ENCODE measurements at regions not wholly inside any gene's neighbourhood (a gene's known extent, or its start where the extent isn't known, plus 50 kb on each side); places are given as distances from the start of the nearest gene placed in this dataset.
A peak's percentile ranks its signal among the peaks of the same experiment; 100 is the strongest.

- no peak overlapping the region for H3K4ac ChIP-seq (ENCODE audit: low read length)
- H3K36me3 ChIP-seq (replicated peaks in 1 of 2; ENCODE audit: control insufficient read depth in 2 of 2, insufficient read depth in 2 of 2, low read length in 2 of 2), result peaks cover 0 to 12% of the 10 kb centered on the region in 2 donors
- no peak overlapping the region for H2BK12ac ChIP-seq (ENCODE audit: low read length)
- H4K91ac ChIP-seq (ENCODE audit: low read depth, low read length, poor library complexity), result no peak overlapping the region
- peak overlapping the region; percentile 92 for H3K27ac ChIP-seq (replicated peaks; ENCODE audit: low read length)
- no peak overlapping the region for H2AK5ac ChIP-seq (ENCODE audit: low read depth, low read length)
- no peak overlapping the region for H3K23ac ChIP-seq (ENCODE audit: low read depth, low read length, poor library complexity)
- no peak overlapping the region for H2BK5ac ChIP-seq (ENCODE audit: low read length)
- H2AFZ ChIP-seq (ENCODE audit: low read length), result peak overlapping the region; percentile 89
- peak overlapping the region; percentile 99 for H3K4me2 ChIP-seq (ENCODE audit: insufficient read depth, low read length, poor library complexity, severe bottlenecking)
- H3K27me3 ChIP-seq (ENCODE audit: control insufficient read depth in 3 of 3, insufficient read depth in 3 of 3, low read depth in 1 of 3, low read length in 3 of 3), result peaks cover 0 to 12% (median 0%) of the 10 kb centered on the region in 3 experiments
- H3K4me3 ChIP-seq (ENCODE audit: low read length in 2 of 2), result peak overlapping the region; percentile 71 to 89
- WGBS, 2 donors (ENCODE audit: extremely low coverage in 2 of 2, insufficient read length in 2 of 2, insufficient replicate concordance in 1 of 2), result no CpG with 5 or more reads among the region's 79 CpGs
- H2BK15ac ChIP-seq (ENCODE audit: low read length), result peak overlapping the region; percentile 77
- H3K9me3 ChIP-seq (replicated peaks in 1 of 2; ENCODE audit: control insufficient read depth in 2 of 2, insufficient read depth in 1 of 2, low read depth in 1 of 2, low read length in 2 of 2), result peaks cover 0 to 15% of the 10 kb centered on the region in 2 donors
- H4K8ac ChIP-seq (ENCODE audit: low read depth, low read length), result no peak overlapping the region
- no peak overlapping the region for H2BK120ac ChIP-seq (ENCODE audit: low read depth, low read length)
- H3K14ac ChIP-seq (ENCODE audit: low read length), result no peak overlapping the region
- peak; percentile 78 for DNase-seq (ENCODE audit: low spot score)
- H3K79me1 ChIP-seq (ENCODE audit: low read depth, low read length), result no peaks in the 10 kb centered on the region
- peaks cover 6 to 12% of the 10 kb centered on the region in 2 donors for H3K4me1 ChIP-seq (ENCODE audit: control insufficient read depth in 2 of 2, insufficient read depth in 1 of 2, low read depth in 1 of 2, low read length in 2 of 2)
- peak overlapping the region; percentile 97 for H3K18ac ChIP-seq (ENCODE audit: low read length)
- peak overlapping the region; percentile 92 for H3K9ac ChIP-seq (ENCODE audit: low read depth, low read length, poor library complexity)
These were observed 99.2 kb upstream of the TENM3 start for GRCh38 chr4:182143822-182144625.

GRCh38 chr4:182144626-182145333, 98.4 kb upstream of the TENM3 start:
- Histone ChIP-seq H2BK120ac (ENCODE audit: low read depth, low read length) (no peak overlapping the region), H3K4me2 (ENCODE audit: insufficient read depth, low read length, poor library complexity, severe bottlenecking) (peak overlapping the region; percentile 57), H3K18ac (ENCODE audit: low read length) (peak overlapping the region; percentile 95), H3K9me3 (replicated peaks in 1 of 2; ENCODE audit: control insufficient read depth in 2 of 2, insufficient read depth in 1 of 2, low read depth in 1 of 2, low read length in 2 of 2) (peaks cover 0 to 15% of the 10 kb centered on the region in 2 donors), H2BK15ac (ENCODE audit: low read length) (peak overlapping the region; percentile 51), H3K4me1 (ENCODE audit: control insufficient read depth in 2 of 2, insufficient read depth in 1 of 2, low read depth in 1 of 2, low read length in 2 of 2) (peaks cover 6 to 12% of the 10 kb centered on the region in 2 donors), H3K36me3 (replicated peaks in 1 of 2; ENCODE audit: control insufficient read depth in 2 of 2, insufficient read depth in 2 of 2, low read length in 2 of 2) (peaks cover 0 to 12% of the 10 kb centered on the region in 2 donors), H3K4ac (ENCODE audit: low read length) (no peak overlapping the region), H3K79me1 (ENCODE audit: low read depth, low read length) (no peaks in the 10 kb centered on the region), H2BK12ac (ENCODE audit: low read length) (no peak overlapping the region), H2AFZ (ENCODE audit: low read length) (peak overlapping the region; percentile 90), H4K91ac (ENCODE audit: low read depth, low read length, poor library complexity) (no peak overlapping the region), H3K14ac (ENCODE audit: low read length) (no peak overlapping the region), H2BK5ac (ENCODE audit: low read length) (peak overlapping the region; percentile 57), H4K8ac (ENCODE audit: low read depth, low read length) (no peak overlapping the region), H3K27ac (replicated peaks; ENCODE audit: low read length) (peak overlapping the region; percentile 92), H3K4me3 (ENCODE audit: low read length in 2 of 2) (peak overlapping the region; percentile 71 to 85), H2AK5ac (ENCODE audit: low read depth, low read length) (peak overlapping the region; percentile 21), H3K23ac (ENCODE audit: low read depth, low read length, poor library complexity) (no peak overlapping the region), H3K27me3 (ENCODE audit: control insufficient read depth in 3 of 3, insufficient read depth in 3 of 3, low read depth in 1 of 3, low read length in 3 of 3) (peaks cover 0 to 12% (median 0%) of the 10 kb centered on the region in 3 experiments), H3K9ac (ENCODE audit: low read depth, low read length, poor library complexity) (peak overlapping the region; percentile 89)
- peak; percentile 36 for DNase-seq (ENCODE audit: low spot score)
- no CpG with 5 or more reads among the region's 93 CpGs for WGBS, 2 donors (ENCODE audit: extremely low coverage in 2 of 2, insufficient read length in 2 of 2, insufficient replicate concordance in 1 of 2)

- peaks cover 0 to 12% of the 10 kb centered on the region in 2 donors for H3K36me3 ChIP-seq (replicated peaks in 1 of 2; ENCODE audit: control insufficient read depth in 2 of 2, insufficient read depth in 2 of 2, low read length in 2 of 2)
- H4K8ac ChIP-seq (ENCODE audit: low read depth, low read length), result no peak overlapping the region
- no peak overlapping the region for H3K14ac ChIP-seq (ENCODE audit: low read length)
- H3K9ac ChIP-seq (ENCODE audit: low read depth, low read length, poor library complexity), result no peak overlapping the region
- peak overlapping the region; percentile 51 for H2BK15ac ChIP-seq (ENCODE audit: low read length)
- peak overlapping the region; percentile 71 to 85 for H3K4me3 ChIP-seq (ENCODE audit: low read length in 2 of 2)
- H2BK5ac ChIP-seq (ENCODE audit: low read length), result peak overlapping the region; percentile 57
- H3K4me2 ChIP-seq (ENCODE audit: insufficient read depth, low read length, poor library complexity, severe bottlenecking), result peak overlapping the region; percentile 57
- peaks cover 0 to 12% (median 0%) of the 10 kb centered on the region in 3 experiments for H3K27me3 ChIP-seq (ENCODE audit: control insufficient read depth in 3 of 3, insufficient read depth in 3 of 3, low read depth in 1 of 3, low read length in 3 of 3)
- no peak overlapping the region for H4K91ac ChIP-seq (ENCODE audit: low read depth, low read length, poor library complexity)
- peaks cover 6 to 12% of the 10 kb centered on the region in 2 donors for H3K4me1 ChIP-seq (ENCODE audit: control insufficient read depth in 2 of 2, insufficient read depth in 1 of 2, low read depth in 1 of 2, low read length in 2 of 2)
- H3K79me1 ChIP-seq (ENCODE audit: low read depth, low read length), result no peaks in the 10 kb centered on the region
- H2BK12ac ChIP-seq (ENCODE audit: low read length), result no peak overlapping the region
- H2AK5ac ChIP-seq (ENCODE audit: low read depth, low read length), result no peak overlapping the region
- H3K9me3 ChIP-seq (replicated peaks in 1 of 2; ENCODE audit: control insufficient read depth in 2 of 2, insufficient read depth in 1 of 2, low read depth in 1 of 2, low read length in 2 of 2), result peaks cover 0 to 15% of the 10 kb centered on the region in 2 donors
- no peak overlapping the region for H3K18ac ChIP-seq (ENCODE audit: low read length)
- no CpG with 5 or more reads among the region's 12 CpGs for WGBS, 2 donors (ENCODE audit: extremely low coverage in 2 of 2, insufficient read length in 2 of 2, insufficient replicate concordance in 1 of 2)
- H2AFZ ChIP-seq (ENCODE audit: low read length), result peak overlapping the region; percentile 90
- peak overlapping the region; percentile 92 for H3K27ac ChIP-seq (replicated peaks; ENCODE audit: low read length)
- no peak for DNase-seq (ENCODE audit: low spot score)
- no peak overlapping the region for H3K23ac ChIP-seq (ENCODE audit: low read depth, low read length, poor library complexity)
- no peak overlapping the region for H3K4ac ChIP-seq (ENCODE audit: low read length)
- no peak overlapping the region for H2BK120ac ChIP-seq (ENCODE audit: low read depth, low read length)
These were observed 97.8 kb upstream of the TENM3 start for GRCh38 chr4:182145334-182145905.

All from neuronal stem cell (in vitro differentiated cells).